ENCODE measurements at regions not wholly inside any gene's neighbourhood (a gene's known extent, or its start where the extent isn't known, plus 50 kb on each side); places are given as distances from the start of the nearest gene placed in this dataset.

GRCh38 chr5:167633114-167633513, 658.3 kb upstream of the WWC1 start:
- TF ChIP-seq CTCF (IDR thresholded peaks at IDR 0.05; ENCODE audit: low read depth, low read length, missing input control) (no peak), MAX (IDR thresholded peaks at IDR 0.05) (no peak), SP1 (IDR thresholded peaks at IDR 0.05) (no peak), ATF3 (IDR thresholded peaks at IDR 0.05) (no peak), TAF1 (conservative IDR thresholded peaks at IDR 0.05) (no peak), RAD21 (IDR thresholded peaks at IDR 0.05) (no peak), RXRA (IDR thresholded peaks at IDR 0.05) (no peak), NR2F2 (IDR thresholded peaks at IDR 0.05) (no peak), REST (IDR thresholded peaks at IDR 0.05) (no peak)

All from liver (tissue), 3 donors.